ENCODE measurements at regions not wholly inside any gene's neighbourhood (a gene's known extent, or its start where the extent isn't known, plus 50 kb on each side); places are given as distances from the start of the nearest gene placed in this dataset.
"Not testable (repeated sequence)": the region's sequence is repeated elsewhere in the genome, so short reads cannot be mapped to it uniquely, and the experiment has no call there.

DNA sequence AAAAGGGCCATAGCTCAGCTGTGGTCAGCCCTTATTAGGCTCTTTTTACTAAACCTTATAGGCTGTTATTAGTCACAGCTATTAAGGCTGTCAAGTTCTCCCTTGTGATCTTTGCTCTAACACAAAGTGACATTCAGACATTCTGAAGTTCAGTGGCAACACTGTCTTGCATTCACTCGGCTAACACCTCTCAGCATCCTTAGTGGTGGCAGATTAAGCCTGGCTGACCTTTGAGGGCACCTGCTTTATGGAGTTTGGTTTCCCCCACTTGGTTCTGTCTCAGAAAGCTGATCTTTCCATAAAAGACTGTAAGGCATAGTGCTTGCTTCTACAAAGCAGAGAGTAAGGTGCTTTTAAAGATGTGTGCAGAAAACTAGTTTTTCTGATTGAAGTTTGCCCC lies 677.4 kb upstream of the TMEM132C start:
- DNase-seq (ENCODE audit: low read depth in 3 of 3, low spot score in 2 of 3) = no peak

DNA sequence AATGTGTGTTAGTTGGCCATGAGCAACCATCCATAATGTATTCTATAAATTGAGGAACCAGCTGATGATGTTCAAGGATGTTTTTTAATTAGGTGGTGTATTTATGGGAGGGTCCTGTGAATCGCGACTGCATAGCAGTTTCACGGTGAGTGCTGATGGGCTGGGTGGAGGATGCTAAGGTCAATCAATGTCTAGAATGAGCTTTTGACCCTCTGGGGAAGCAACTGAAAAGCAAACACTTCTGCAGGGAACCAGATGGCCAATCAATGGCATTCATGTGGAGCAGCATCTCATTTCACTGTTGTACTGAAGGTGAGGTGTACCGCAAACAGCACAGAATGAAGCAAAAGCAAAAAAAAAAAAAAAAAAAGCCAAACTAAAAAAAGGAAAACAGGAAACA lies 676.1 kb upstream of the TMEM132C start:
- no peak for DNase-seq (ENCODE audit: low read depth in 3 of 3, low spot score in 2 of 3)

DNA sequence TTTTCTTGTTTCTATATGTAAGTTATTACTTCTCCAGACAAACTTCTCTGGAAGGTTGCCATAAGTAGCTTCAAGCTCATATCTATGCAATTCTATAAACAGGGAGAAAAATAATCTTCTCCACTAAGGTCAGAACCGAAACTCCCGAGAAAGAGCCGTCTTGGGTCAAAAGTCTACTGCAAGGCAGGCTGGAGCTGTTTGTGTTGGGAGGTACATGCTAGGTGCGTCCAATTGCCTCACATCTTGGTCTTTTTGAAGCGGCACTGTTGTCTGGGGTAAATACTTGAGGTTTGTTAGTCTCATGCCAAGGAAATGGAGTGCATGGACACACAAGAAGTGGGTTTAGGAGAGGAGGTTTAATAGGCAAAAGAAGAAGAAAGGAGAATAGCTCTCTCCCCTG lies 674.7 kb upstream of the TMEM132C start:
- DNase-seq (ENCODE audit: low read depth in 3 of 3, low spot score in 2 of 3) = no peak

DNA sequence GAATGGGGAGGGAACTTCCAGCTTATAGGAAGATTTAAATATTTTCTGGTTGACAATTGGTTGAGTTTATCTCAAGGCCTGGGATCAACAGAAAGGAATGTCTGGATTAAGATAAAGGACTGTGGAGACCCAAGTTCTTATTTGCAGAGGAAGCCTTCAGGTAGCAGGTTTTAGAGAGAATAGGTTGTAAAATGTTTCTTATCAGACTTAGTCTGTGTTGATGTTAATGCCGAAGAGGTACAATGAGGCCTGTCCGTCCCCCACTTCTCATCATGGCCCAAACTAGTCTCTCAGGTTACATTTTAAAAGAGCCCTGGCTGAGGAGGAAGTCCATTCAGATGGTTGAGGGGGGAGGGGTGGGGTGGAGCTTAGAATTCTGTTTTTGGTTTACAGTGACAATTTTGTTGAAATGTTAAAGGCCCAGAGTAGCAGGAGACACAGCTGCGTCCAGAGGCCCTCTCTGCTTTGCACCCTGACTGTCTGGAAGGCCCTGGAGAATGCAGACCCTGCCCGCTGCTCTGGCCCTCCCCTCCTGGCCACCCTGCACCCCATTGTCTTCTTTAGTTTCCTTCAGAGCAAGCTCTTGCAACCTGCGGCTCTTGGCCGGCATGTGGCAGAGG lies 672.5 kb upstream of the TMEM132C start:
- DNase-seq (ENCODE audit: low read depth in 3 of 3, low spot score in 2 of 3) = no peak

DNA sequence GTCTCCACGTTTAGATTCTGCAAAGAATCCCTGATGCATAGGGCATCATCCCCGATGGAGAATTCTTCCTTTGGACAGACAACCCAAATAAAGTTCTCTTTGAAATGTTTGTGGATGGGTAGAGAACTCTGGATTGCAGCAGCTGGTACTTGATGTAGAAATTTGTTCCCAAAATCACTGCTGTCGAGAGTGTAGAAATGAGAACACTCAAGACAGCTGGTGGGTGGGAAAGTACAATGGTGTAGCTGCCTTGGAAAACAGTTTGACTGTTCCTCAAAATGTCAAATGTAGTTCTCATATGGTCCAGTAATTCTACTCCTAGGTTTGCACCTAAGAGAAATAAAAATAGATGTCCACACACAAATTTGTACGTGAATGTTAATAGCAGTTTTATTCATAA lies 671.5 kb upstream of the TMEM132C start:
- no peak for DNase-seq (ENCODE audit: low read depth in 3 of 3, low spot score in 2 of 3)

DNA sequence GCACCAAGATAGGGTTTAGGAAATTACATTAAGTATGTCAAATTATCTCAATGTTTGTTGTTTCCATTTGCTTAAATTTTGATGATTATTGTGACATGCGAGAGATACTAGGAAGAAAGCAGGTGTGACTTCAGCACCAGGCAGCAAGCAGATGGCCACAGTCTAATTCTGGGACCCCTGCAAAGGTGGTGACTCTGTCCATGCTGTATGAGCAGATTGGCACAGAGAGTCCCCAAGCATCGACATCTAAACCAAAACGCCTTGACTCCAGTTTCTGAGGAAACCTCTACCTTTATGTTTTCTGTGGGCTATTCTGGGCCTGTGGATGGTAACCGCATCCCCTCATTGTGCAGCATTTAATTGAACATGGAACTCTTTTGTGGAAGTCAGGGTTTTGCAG lies 670.1 kb upstream of the TMEM132C start:
- DNase-seq (ENCODE audit: low read depth in 3 of 3, low spot score in 2 of 3) = no peak

DNA sequence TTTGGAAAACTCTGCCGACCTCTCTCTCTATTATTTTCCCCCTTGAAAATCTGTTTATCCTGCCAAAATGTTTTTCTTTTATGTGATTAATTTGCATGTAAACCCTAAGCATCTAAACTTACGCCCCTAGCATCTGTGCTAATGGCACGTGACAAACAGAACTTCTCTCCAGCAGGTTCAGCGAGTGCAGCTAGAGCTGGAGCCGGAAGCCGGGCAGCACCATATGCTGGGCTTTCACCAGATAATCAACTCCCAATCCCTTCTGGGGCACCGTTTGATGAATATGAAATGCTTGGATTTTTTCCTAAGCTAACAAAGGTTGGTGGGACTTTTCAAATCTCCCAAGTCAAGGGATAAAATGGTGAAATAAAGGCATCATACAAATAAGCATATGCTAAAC lies 667.5 kb upstream of the TMEM132C start:
- no peak for DNase-seq (ENCODE audit: low read depth in 3 of 3, low spot score in 2 of 3)

DNA sequence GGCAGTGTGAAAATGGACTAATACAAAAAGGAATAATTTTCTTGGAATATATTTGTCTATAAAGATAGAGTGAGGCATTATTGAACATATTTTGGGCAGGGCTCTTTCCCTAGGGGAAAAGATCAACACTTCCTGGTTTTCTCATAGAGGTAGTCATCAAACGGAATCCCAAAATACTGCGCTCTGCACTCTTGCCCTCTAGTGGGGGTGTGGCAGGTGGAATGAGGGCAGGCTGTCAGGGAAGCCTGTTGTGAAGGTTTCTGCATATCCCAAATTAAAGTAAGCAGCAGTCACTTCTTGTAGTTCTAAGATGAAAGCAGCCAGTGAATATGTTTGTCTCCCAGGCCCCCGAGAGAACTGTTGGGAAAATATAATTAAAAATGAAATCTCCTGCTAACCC lies 666.8 kb upstream of the TMEM132C start:
- no peak for DNase-seq (ENCODE audit: low read depth in 3 of 3, low spot score in 2 of 3)

DNA sequence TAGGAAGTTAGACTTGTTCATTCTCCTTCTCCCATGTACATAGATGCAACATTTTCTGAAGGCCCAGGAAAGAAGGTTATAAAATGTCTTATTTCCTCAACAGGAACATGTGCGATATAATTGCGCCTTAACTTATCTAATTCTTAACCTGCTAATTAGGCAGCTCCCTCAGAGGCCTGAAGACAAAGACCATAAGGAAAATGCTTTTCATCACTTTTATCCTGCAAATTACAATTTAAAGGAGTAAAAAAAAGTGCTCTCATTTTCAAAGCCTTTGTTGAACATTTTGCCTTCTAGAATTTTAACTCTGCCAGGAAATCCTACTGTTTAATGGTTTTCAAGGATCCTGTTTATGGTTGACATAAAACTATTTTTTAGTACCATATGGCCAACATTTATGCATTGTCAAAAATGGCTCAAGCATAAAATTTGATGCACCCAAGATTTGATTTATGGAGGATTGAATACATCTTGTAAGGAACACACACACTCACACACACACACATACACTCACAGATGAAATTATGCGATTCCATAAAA lies 660.4 kb upstream of the TMEM132C start:
- no peak for DNase-seq (ENCODE audit: low read depth in 3 of 3, low spot score in 2 of 3)

DNA sequence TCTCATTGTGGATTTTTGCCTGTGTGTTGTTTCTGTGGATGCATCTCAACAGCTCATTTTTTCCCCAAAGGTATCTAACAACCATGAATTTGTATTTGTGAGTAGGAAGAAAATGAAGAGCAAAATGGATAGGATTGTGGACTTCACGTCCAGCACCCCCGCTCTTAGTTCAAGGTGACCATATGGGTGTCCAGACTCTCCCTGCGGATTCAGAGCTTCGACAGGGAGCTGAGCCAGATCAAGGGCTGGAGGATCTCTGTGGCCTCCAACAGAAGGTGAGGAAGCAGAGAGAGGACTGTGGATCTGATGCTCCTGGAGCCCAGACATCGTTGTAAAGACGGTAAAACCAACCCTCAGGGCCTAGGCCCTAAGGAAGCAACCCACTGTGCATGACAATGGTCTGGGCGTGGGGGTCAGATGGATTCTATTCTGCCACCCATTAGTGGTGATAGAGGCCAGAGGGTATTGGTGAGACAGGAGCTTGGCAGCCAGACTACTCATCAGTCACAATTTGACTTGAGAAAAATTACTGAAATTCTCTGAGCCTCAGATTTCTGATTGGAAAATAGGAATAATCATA lies 659.7 kb upstream of the TMEM132C start:
- no peak for DNase-seq (ENCODE audit: low read depth in 3 of 3, low spot score in 2 of 3)

DNA sequence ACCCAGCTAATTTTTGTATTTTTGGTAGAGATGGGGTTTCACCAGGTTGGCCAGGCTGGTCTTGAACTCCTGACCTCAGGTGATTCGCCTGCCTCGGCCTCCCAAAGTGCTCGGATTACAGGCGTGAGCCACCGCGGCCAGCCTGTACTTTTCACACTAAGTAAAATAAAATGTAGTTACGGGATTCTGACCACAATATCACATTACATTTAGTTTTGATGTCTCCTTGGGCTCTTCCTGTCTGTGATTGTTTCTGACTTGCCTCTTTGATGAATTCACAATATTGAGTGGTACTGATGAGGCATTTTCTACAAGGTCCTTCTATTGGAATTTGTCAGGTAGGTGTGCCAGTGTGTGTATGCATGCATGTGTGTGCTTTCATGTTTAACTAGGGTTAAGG lies 658.6 kb upstream of the TMEM132C start:
- not testable (repeated sequence) for DNase-seq (ENCODE audit: low read depth in 3 of 3, low spot score in 2 of 3)

DNA sequence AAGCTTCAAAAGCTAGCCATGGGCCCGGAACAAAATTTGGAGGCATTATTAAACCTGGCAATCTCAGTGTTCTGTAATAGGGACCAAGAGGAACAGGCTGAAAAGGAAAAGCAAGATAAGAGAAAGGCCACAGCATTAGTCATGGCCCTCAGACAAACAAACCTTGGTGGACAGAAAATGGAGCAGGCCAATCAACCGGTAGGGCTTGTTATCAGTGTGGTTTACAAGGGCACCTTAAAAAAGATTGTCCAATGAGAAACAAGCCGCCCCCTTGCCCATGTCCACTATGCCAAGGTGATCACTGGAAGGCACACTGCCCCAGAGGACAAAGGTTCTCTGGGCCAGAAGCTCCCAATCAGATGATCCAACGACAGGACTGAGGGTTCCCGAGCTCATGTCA lies 653.9 kb upstream of the TMEM132C start:
- DNase-seq (ENCODE audit: low read depth in 3 of 3, low spot score in 2 of 3) = no peak

DNA sequence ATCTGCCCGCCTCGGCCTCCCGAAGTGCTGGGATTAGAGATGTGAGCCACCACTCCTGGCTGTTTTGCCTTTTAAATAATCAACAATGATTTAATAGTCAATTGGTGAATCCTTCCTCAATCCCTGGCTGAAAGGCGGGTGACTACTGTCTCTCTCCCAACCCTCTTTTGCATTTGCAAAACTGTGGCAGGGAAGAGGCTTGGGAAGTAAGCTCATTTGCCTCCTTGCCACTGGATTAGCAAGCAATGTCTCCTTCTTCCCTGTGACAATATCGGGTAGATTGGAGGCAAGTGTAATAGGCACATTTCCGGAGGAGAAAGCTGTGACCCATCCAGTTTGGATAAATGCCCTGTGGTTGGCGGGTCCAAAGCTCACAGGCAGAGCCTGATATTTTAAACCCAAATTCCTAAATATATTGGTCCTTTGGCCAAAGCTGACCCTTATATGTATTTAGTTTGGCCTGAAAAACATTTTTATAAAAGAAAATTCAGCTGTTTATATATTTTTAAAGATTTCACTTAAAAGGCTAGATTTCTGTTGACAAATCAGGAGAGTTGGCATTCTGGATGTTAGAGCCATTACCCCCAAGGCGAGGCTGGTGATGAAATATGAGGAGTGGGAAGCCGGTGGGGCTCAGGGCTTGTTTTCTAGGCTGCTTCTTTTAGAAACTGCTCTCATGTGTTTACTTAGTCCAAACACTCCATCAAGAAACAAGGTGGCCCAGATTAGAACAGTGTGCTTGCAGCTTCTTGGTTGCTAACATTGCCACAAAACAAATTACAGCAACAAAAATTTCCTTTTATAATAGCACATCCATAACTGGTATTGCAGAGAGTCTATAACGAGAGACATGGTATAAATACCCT lies 646.9 kb upstream of the TMEM132C start:
- no peak for DNase-seq (ENCODE audit: low read depth in 3 of 3, low spot score in 2 of 3)

DNA sequence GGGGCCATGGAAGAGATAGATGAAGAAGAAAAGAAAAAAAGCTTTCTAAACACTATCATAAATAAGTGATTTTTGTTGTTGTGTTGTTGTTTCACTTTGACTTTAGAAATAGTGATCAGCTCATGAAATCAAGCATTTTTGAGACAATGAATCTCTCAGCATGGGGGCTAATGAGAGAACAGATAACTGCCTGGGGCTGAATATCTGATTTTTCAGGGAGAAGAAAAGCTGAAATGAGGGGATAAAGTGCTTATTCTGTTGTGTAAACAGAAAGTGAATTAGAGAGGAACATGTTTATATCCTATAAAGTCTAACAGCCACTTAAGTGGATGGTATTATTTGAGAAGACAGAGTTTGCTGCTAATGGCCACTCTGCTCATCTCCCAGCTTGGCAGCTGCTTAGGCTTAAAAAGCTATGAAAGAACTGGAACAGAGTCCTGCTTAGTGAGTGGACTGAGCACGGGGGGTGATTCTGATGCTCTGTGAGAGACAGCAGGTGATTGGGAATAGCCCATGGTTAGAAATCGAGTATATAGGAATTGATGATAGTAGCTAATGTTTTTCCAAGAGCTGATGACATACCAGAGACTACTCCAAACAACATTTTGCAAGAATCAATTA lies 646.1 kb upstream of the TMEM132C start:
- DNase-seq (ENCODE audit: low read depth in 3 of 3, low spot score in 2 of 3) = no peak

DNA sequence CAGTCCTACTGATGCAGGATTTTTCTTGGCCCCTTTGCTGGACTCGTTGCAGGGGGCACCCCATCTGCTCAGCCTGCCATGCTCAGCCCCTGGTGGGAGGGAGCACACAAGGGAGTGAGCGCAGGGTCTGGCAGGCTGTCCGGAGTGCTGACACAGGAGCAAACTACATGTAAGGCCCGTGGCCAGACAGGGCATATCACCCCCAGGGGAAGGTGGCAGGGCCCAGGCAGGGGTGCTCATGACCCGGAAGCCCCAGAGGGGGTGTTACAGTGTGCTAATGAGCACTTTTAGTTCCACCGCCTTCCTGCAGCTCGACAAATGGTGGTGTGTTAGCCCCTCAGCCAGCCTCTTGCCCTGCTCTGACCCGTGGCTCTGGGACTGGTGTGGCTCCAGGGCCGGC lies 645.6 kb upstream of the TMEM132C start:
- DNase-seq (ENCODE audit: low read depth in 3 of 3, low spot score in 2 of 3) = no peak

DNA sequence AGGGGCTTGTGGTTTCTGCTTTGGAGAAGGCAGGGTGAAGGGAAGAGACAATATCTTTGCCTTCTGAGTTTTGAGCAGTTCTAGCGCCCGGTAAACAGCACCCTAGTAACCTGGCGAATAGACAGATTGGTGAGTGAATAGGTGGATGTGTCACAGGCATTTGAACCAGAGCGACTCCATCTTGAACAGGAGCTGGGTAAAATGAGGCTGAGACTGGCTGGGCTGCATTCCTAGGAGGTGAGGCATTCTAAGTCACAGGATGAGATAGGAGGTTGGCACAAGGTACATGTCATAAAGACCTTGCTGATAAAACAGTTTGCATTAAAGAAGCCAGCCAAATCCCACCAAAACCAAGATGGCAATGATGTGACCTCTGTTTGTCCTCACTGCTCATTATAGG lies 643.6 kb upstream of the TMEM132C start:
- no peak for DNase-seq (ENCODE audit: low read depth in 3 of 3, low spot score in 2 of 3)

DNA sequence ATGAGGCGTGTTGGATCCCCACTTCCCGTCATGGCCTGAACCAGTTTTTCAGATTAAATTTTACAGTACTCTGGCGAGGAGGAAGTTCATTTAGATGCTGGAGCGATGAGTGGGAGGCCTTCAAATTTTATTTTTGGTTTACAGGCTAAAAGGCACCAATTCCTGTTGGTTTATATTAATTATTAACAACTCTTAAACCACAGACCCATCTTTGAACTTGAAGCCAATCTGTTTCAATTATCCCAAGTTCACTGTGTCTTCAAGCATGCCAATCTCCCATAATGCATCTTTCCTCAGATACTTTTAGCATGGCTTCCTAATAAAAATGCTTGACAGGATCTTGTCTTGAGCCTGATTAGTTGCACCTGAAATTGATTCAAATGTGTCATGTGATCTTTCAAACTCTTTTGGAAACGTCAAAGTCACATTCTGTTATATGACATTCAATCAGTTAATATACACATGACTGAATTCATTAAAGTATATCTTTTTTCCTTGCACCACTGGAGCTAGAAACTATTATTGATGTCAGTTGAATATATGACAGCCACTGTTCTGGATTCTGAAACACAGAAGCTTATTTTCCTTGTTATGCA lies 641.7 kb upstream of the TMEM132C start:
- no peak for DNase-seq (ENCODE audit: low read depth in 3 of 3, low spot score in 2 of 3)

DNA sequence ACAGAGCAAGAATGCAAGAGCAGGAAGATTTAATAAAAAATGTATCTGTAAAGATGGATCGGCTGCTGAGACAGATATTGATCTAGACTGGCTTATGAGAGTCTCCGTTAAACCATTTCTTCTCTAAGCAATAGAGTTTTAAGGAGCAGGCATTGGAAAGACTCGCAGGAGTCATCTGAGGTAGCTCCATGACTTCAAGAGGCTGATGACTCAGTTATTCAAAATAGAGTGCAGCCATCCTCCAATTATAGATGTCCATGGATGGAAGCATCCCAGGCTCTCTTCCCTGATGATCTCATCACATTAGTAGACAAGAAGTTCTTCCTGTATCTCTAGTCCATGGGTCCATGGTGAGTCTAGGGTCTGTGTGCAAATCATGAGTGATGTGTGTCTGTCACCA lies 638.3 kb upstream of the TMEM132C start:
- DNase-seq (ENCODE audit: low read depth in 3 of 3, low spot score in 2 of 3) = no peak

DNA sequence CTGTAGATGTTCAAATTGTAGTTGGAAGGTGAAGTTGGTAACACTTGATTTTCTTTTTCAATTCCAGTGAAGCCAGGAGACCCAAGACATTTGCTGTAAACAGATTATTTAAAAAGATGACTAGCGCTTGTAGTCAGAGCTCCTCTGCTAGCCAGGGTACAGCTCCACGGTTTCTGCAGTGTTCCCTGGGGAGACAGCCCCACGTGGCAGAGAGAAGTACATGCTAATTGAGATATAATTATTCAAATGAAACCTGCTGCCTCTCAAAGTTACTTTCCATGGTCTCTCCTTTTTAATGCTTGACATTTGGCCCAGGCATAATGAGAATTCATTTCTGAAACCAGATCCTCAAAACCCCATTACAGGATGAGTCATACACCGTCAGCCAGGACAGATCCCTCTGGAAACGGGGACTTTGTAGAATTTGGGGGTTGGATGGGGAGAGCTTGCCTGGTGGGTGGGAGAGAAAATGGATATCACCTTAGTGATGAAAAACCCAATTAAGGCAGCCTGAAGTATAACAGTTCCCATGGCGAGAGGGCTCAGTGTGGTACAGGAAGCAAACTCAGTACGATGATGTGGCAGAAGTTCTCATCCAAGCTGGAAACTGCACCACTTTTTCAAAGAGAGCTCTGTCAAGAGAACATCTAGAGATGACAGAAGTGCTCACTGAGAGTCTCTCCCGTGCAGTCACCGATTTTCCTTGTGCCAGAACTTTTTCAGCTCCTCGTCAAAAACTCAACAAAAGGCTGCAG lies 637.7 kb upstream of the TMEM132C start:
- no peak for DNase-seq (ENCODE audit: low read depth in 3 of 3, low spot score in 2 of 3)

DNA sequence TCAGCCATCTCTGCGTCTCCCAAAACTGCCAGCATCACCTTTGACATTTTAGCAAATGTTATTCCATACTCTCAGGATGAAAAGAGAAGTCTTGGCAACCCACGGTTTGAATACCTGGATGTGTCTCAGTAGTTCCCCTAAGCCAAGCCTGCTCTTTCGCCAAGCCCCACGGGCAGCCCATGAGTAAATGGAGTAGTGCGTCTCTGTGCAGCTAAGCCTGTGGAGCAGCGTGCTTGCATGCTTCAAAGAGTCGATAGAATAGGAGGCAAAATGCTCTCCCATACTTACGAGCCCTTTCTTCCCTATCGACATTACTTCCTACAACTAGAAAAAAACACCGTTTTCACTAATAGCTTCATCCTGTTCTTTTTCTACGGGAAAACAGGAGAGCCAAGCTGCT lies 634.5 kb upstream of the TMEM132C start:
- DNase-seq (ENCODE audit: low read depth in 3 of 3, low spot score in 2 of 3) = no peak
